HG02943 (cell line): ENCODE measurements at regions not wholly inside any gene's neighbourhood (a gene's known extent, or its start where the extent isn't known, plus 50 kb on each side); places are given as distances from the start of the nearest gene placed in this dataset.

Source experiments
- ATAC-seq: cut with Tn5 transposase; IDR thresholded peaks from one replicate; pipeline ENCODE4 v1.9.1; 2021; ENCODE audit warnings: mild to moderate bottlenecking, low read depth, moderate library complexity; ENCODE audit not compliant: unreplicated experiment

GRCh38 chr11:11021563-11021962 lies 163.7 kb upstream of the ZBED5 start:
- no peak for ATAC-seq

- ATAC-seq: no peak
Measured at GRCh38 chr11:11020747-11021149, 162.9 kb upstream of the ZBED5 start.

- ATAC-seq: no peak
Measured at GRCh38 chr11:11020219-11020726, 162.4 kb upstream of the ZBED5 start.

- ATAC-seq: no peak
Measured at GRCh38 chr11:11016943-11017342, 159.1 kb upstream of the ZBED5 start.

- ATAC-seq: no peak
Measured at GRCh38 chr11:11016068-11016467, 158.2 kb upstream of the ZBED5 start.

- no peak for ATAC-seq
Measured at GRCh38 chr11:11011617-11012016, 153.8 kb upstream of the ZBED5 start.

- no peak for ATAC-seq
Measured at GRCh38 chr11:11010624-11011127, 152.8 kb upstream of the ZBED5 start.

GRCh38 chr11:11009179-11009578 lies 151.3 kb upstream of the ZBED5 start:
- no peak for ATAC-seq

GRCh38 chr11:11004069-11004468 lies 146.2 kb upstream of the ZBED5 start:
- ATAC-seq: no peak

- ATAC-seq: no peak
Measured at GRCh38 chr11:11003226-11003625, 145.4 kb upstream of the ZBED5 start.

GRCh38 chr11:11000579-11001283 lies 142.9 kb upstream of the ZBED5 start:
- ATAC-seq: no peak

- no peak for ATAC-seq
Measured at GRCh38 chr11:10998674-10999073, 140.8 kb upstream of the ZBED5 start.

- no peak for ATAC-seq
Measured at GRCh38 chr11:10996678-10997077, 138.8 kb upstream of the ZBED5 start.

- ATAC-seq: no peak
Measured at GRCh38 chr11:10993640-10994039, 135.8 kb upstream of the ZBED5 start.

GRCh38 chr11:10993186-10993585 lies 135.3 kb upstream of the ZBED5 start:
- ATAC-seq: no peak

GRCh38 chr11:10991393-10991792 lies 133.5 kb upstream of the ZBED5 start:
- no peak for ATAC-seq

- ATAC-seq: no peak
Measured at GRCh38 chr11:10990637-10991193, 132.9 kb upstream of the ZBED5 start.

- no peak for ATAC-seq
Measured at GRCh38 chr11:10990160-10990559, 132.3 kb upstream of the ZBED5 start.

- no peak for ATAC-seq
Measured at GRCh38 chr11:10986006-10986405, 128.2 kb upstream of the ZBED5 start.

GRCh38 chr11:10984742-10985141 lies 126.9 kb upstream of the ZBED5 start:
- ATAC-seq: no peak

GRCh38 chr11:10984250-10984649 lies 126.4 kb upstream of the ZBED5 start:
- ATAC-seq: no peak
